Uterus (tissue), 3 donors: ENCODE measurements at regions not wholly inside any gene's neighbourhood (a gene's known extent, or its start where the extent isn't known, plus 50 kb on each side); places are given as distances from the start of the nearest gene placed in this dataset.

Experiments
- DNase-seq, 2 donors: peaks; one replicate each; pipeline ENCODE4 v3.0.0-alpha.2; 2019 to 2020
- H3K27ac ChIP-seq, 2 donors: fragments of 200-600 bp; sonication (generic); 1 replicate in 1 of 2; 2 replicates in 1 of 2; pipeline ENCODE4 v1.5.1; 2016 to 2018
- H3K27me3 ChIP-seq, 2 donors: fragments of 200-600 bp; sonication (generic); one replicate each; pipeline ENCODE4 v1.5.1; 2018 to 2019; ENCODE audit warnings: control low read depth in 1 of 2
- H3K36me3 ChIP-seq, 2 donors: fragments of 200-600 bp; sonication (generic); one replicate each; pipeline ENCODE4 v1.5.1; 2019; ENCODE audit warnings: control low read depth in 1 of 2
- H3K4me1 ChIP-seq, 2 donors: fragments of 200-600 bp; sonication (generic); one replicate each; pipeline ENCODE4 v1.5.1; 2018 to 2019; ENCODE audit warnings: control low read depth in 1 of 2
- H3K4me3 ChIP-seq, 2 donors: fragments of 200-600 bp; sonication (generic); 1 replicate in 1 of 2; 2 replicates in 1 of 2; pipeline ENCODE4 v1.5.1; 2018 to 2019; ENCODE audit warnings: mild to moderate bottlenecking in 1 of 2
- H3K9me3 ChIP-seq, 2 donors: fragments of 200-600 bp; sonication (generic); one replicate each; pipeline ENCODE4 v1.5.1; 2019; ENCODE audit warnings: control low read depth in 1 of 2
- CTCF ChIP-seq, 4 experiments: fragments of 200-600 bp in 2 of 4; fragments of 450-650 bp in 2 of 4; sonication (generic) in 2 of 4; IDR thresholded peaks; one replicate each; pipeline ENCODE4 v1.5.1; 2016 to 2019; ENCODE audit warnings: antibody characterized with exemption in 4 of 4, mild to moderate bottlenecking in 2 of 4, moderate library complexity in 1 of 4
- POLR2A ChIP-seq, 2 donors: fragments of 450-650 bp; IDR thresholded peaks; one replicate each; pipeline ENCODE4 v1.6.1; 2016; ENCODE audit warnings: antibody characterized with exemption in 2 of 2, mild to moderate bottlenecking in 1 of 2, moderate library complexity in 1 of 2
- intact Hi-C: fragments of 100-400 bp; cut with DNase I; formaldehyde crosslinking; loops from one replicate; pipeline ENCODE4 v1.15.1; 2023; ENCODE audit warnings: low total_unique reads
- donor health status: DM: yes; HTN: yes; CAD: no.

- Histone ChIP-seq H3K4me1 (no peaks in the 10 kb centered on the region), H3K36me3 (no peaks in the 10 kb centered on the region), H3K27ac (no peak overlapping the region), H3K27me3 (no peaks in the 10 kb centered on the region), H3K4me3 (no peak overlapping the region), H3K9me3 (no peaks in the 10 kb centered on the region)
- DNase-seq, result no peak
- intact Hi-C loops, result no loop called here
- TF ChIP-seq CTCF (IDR thresholded peaks at IDR 0.05), result no peak
- no peak for TF ChIP-seq POLR2A (IDR thresholded peaks at IDR 0.05)
These were observed 542.3 kb downstream of the METTL4 start for GRCh38 chr18:2028986-2029385.

DNA sequence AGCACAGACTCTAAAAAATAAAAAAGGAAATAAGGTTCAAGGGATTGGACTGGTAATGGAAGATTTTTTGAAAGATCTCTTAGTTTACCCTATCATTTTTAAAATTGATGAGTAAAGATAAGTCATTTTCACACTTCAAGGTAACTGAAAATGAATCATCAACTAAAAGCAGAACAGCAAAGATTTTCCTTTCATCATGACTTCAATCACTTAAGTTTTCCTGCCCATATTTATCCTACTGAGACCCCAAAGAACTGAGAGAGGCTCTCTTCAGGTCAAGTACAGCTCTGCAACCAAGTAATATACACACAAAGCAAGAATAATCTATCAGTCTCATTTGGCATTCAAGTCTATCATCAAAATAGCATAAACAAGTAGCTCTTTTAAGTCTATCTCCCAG is 540.7 kb downstream of the METTL4 start:
- Histone ChIP-seq H3K27ac (no peak overlapping the region), H3K4me1 (no peaks in the 10 kb centered on the region), H3K36me3 (no peaks in the 10 kb centered on the region), H3K4me3 (no peak overlapping the region), H3K9me3 (no peaks in the 10 kb centered on the region), H3K27me3 (no peaks in the 10 kb centered on the region)
- TF ChIP-seq CTCF (IDR thresholded peaks at IDR 0.05) (no peak), POLR2A (IDR thresholded peaks at IDR 0.05) (no peak)
- intact Hi-C loops, result no loop called here
- DNase-seq, result no peak

GRCh38 chr18:2032036-2032435 is 539.3 kb downstream of the METTL4 start:
- intact Hi-C loops, result no loop called here
- no peaks in the 10 kb centered on the region for H3K4me1 ChIP-seq

GRCh38 chr18:2035056-2035455 is 536.2 kb downstream of the METTL4 start:
- Histone ChIP-seq H3K4me1 (no peaks in the 10 kb centered on the region), H3K4me3 (no peak overlapping the region), H3K27ac (no peak overlapping the region), H3K36me3 (no peaks in the 10 kb centered on the region), H3K27me3 (no peaks in the 10 kb centered on the region), H3K9me3 (no peaks in the 10 kb centered on the region)
- TF ChIP-seq POLR2A (IDR thresholded peaks at IDR 0.05) (no peak), CTCF (IDR thresholded peaks at IDR 0.05) (no peak)
- no peak for DNase-seq
- intact Hi-C loops, result no loop called here

More at GRCh38 chr18:2032036-2032435, 539.3 kb downstream of the METTL4 start:
- Histone ChIP-seq H3K36me3 (no peaks in the 10 kb centered on the region), H3K27ac (no peak overlapping the region), H3K9me3 (no peaks in the 10 kb centered on the region), H3K27me3 (no peaks in the 10 kb centered on the region), H3K4me3 (no peak overlapping the region)
- no peak for DNase-seq
- TF ChIP-seq CTCF (IDR thresholded peaks at IDR 0.05), result no peak
- TF ChIP-seq POLR2A (IDR thresholded peaks at IDR 0.05), result no peak

DNA sequence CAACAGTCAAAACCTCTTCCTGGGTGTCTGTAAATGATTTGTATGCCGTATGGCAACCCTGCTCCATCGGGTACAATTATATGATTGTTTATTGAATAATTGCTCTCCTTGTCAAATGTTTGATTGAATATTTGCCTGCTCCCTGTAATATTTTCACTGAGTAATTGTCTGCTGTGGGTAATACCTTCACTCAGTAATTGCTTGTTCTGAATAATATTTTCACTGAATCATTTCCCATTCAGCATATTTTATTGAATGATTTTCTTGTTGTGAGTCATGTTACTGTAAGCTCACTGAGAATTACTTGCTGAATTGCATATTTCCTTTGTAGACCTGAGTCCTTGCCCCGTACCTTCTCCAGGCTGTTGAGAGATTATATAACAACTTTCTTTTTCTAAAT is 535.2 kb downstream of the METTL4 start:
- H3K9me3 ChIP-seq, result no peaks in the 10 kb centered on the region
- no peak for DNase-seq
- H3K4me3 ChIP-seq, result no peak overlapping the region
- intact Hi-C loops, result no loop called here
- no peaks in the 10 kb centered on the region for H3K36me3 ChIP-seq
- H3K4me1 ChIP-seq, result no peaks in the 10 kb centered on the region
- no peaks in the 10 kb centered on the region for H3K27me3 ChIP-seq
- no peak overlapping the region for H3K27ac ChIP-seq
- no peak for TF ChIP-seq CTCF (IDR thresholded peaks at IDR 0.05)
- no peak for TF ChIP-seq POLR2A (IDR thresholded peaks at IDR 0.05)
